HepG2 (cell line): ENCODE measurements at regions not wholly inside any gene's neighbourhood (a gene's known extent, or its start where the extent isn't known, plus 50 kb on each side); places are given as distances from the start of the nearest gene placed in this dataset.

Experiments used
- ATAC-seq: fragments of 200-7000 bp; cut with Tn5 transposase; 3 replicates; pipeline ENCODE4 v1.9.1; 2020; ENCODE audit warnings: mild to moderate bottlenecking, moderate library complexity
- BruUV-seq: library from RNA; stranded (reverse); fragments of 400-500 nt; replicated peaks from 2 replicates; lab custom pipeline; 2021; lab: Mats Ljungman, UMichigan
- CTCF ChIA-PET: fragments of 300-600 bp; formaldehyde crosslinking; extraction: SDS; loops from one replicate; lab custom pipeline; 2021; ENCODE audit warnings: low total read pairs, inconsistent platforms, low intra/inter-chr PET ratio; lab: Yijun Ruan, JAX
- POLR2A ChIA-PET: fragments of 350-600 bp; sonication (Branson Sonifier 250); formaldehyde crosslinking; loops from one replicate; lab custom pipeline; 2020; ENCODE audit warnings: antibody characterized with exemption, inconsistent platforms; lab: Yijun Ruan, JAX
- DNase-seq: peaks from one replicate; pipeline ENCODE4 v3.0.0-alpha.2; 2015; ENCODE audit warnings: low spot score
- FAIRE-seq: peaks from 3 replicates; lab custom pipeline; 2011; peaks lifted over from hg19 to GRCh38; lab: Jason Lieb, UNC
- H2AFZ ChIP-seq: one replicate; pipeline ENCODE4 v1.6.1; 2011; ENCODE audit warnings: low read length, inconsistent platforms
- H3K27ac ChIP-seq: fragments of 300-600 bp; 3 replicates; pipeline ENCODE4 v1.8.0; 2011; ENCODE audit warnings: mixed run types, mild to moderate bottlenecking, mixed read lengths, low read length, inconsistent platforms; ENCODE audit not compliant: insufficient read depth; ENCODE audit errors: extremely low read length
- H3K27me3 ChIP-seq, 2 experiments: fragments of 200-600 bp in 1 of 2; 2 replicates in 1 of 2; 3 replicates in 1 of 2; pipeline versions ENCODE4 v1.6.0 to v1.8.0; 2011; ENCODE audit warnings: low read length in 2 of 2, mild to moderate bottlenecking in 2 of 2, moderate library complexity in 2 of 2, inconsistent platforms in 1 of 2; ENCODE audit not compliant: insufficient read depth in 2 of 2, control insufficient read depth in 1 of 2
- H3K36me3 ChIP-seq, 2 experiments: fragments of 200-600 bp in 1 of 2; replicated peaks in 1 of 2; 2 replicates in 1 of 2; 3 replicates in 1 of 2; pipeline versions ENCODE4 v1.5.1 to v1.8.0; 2011; ENCODE audit warnings: low read length in 2 of 2, inconsistent platforms in 1 of 2; ENCODE audit not compliant: insufficient read depth in 2 of 2, control insufficient read depth in 1 of 2
- H3K4me1 ChIP-seq: 2 replicates; pipeline ENCODE4 v1.5.1; 2012; ENCODE audit warnings: low read length, inconsistent platforms; ENCODE audit not compliant: insufficient read depth
- H3K4me2 ChIP-seq: 2 replicates; pipeline ENCODE4 v1.6.0; 2011; ENCODE audit warnings: low read depth, low read length, inconsistent platforms
- H3K4me3 ChIP-seq, 3 experiments: fragments of 200-600 bp in 1 of 3; sonication (generic), shearing (Covaris generic) in 1 of 3; replicated peaks in 1 of 3; 2 replicates each; pipeline ENCODE4 v1.5.1; 2011 to 2016; ENCODE audit warnings: low read length in 3 of 3, inconsistent platforms in 2 of 3, low read depth in 2 of 3, mild to moderate bottlenecking in 2 of 3, control low read depth in 1 of 3, mixed read lengths in 1 of 3; ENCODE audit not compliant: insufficient read depth in 1 of 3
- H3K79me2 ChIP-seq: one replicate; pipeline ENCODE4 v1.6.1; 2011; ENCODE audit warnings: low read length, inconsistent platforms; ENCODE audit not compliant: insufficient read depth
- H3K9ac ChIP-seq: 2 replicates; pipeline ENCODE4 v1.6.0; 2011; ENCODE audit warnings: mild to moderate bottlenecking, low read depth, low read length, inconsistent platforms; ENCODE audit not compliant: insufficient read depth
- H3K9me3 ChIP-seq: 2 replicates; pipeline ENCODE4 v1.5.1; 2012; ENCODE audit warnings: mild to moderate bottlenecking, low read length
- H4K20me1 ChIP-seq: 2 replicates; pipeline ENCODE4 v1.6.0; 2011; ENCODE audit warnings: inconsistent platforms, mild to moderate bottlenecking, low read length, moderate library complexity; ENCODE audit not compliant: insufficient read depth
- BHLHE40 ChIP-seq: IDR thresholded peaks from 2 replicates; pipeline ENCODE4 v1.6.1; 2011; ENCODE audit warnings: low read length, improper control_type of control experiment
- CHD4 ChIP-seq: fragments of 200-600 bp; sonication (generic); IDR thresholded peaks from 2 replicates; pipeline ENCODE4 v1.7.0; 2017; ENCODE audit warnings: mild to moderate bottlenecking, low read length, borderline replicate concordance
- GLI4 ChIP-seq: sonication (generic); formaldehyde crosslinking; IDR thresholded peaks from 2 replicates; pipeline ENCODE4 v1.5.1; 2020; ENCODE audit warnings: missing genetic modification reagents, mild to moderate bottlenecking, moderate library complexity, borderline replicate concordance
- HMG20A ChIP-seq: IDR thresholded peaks from 2 replicates; pipeline ENCODE4 v1.6.1; 2016; ENCODE audit warnings: borderline replicate concordance
- HMGXB4 ChIP-seq, 2 experiments: sonication (generic) in 1 of 2; formaldehyde crosslinking in 1 of 2; IDR thresholded peaks; 2 replicates each; pipeline versions ENCODE4 v1.4.0 to v1.6.1; 2018 to 2020; ENCODE audit warnings: missing genetic modification reagents in 2 of 2, borderline replicate concordance in 1 of 2, low read depth in 1 of 2, mild to moderate bottlenecking in 1 of 2, missing biosample characterization in 1 of 2
- KDM5A ChIP-seq: fragments of 200-600 bp; sonication (generic); IDR thresholded peaks from 2 replicates; pipeline ENCODE4 v1.7.0; 2018; ENCODE audit warnings: antibody characterized with exemption, mild to moderate bottlenecking, low read length, borderline replicate concordance
- NFIC ChIP-seq: IDR thresholded peaks from 2 replicates; pipeline ENCODE4 v1.6.1; 2012; ENCODE audit warnings: mild to moderate bottlenecking, low read length, inconsistent platforms
- PHB2 ChIP-seq: fragments of 450-650 bp; IDR thresholded peaks from 2 replicates; pipeline ENCODE4 v1.6.1; 2018; ENCODE audit not compliant: partially characterized antibody
- SRY ChIP-seq: sonication (generic); formaldehyde crosslinking; IDR thresholded peaks from 2 replicates; pipeline ENCODE4 v1.8.0; 2022; ENCODE audit warnings: mild to moderate bottlenecking, missing genetic modification reagents
- ZFX ChIP-seq: sonication (generic); formaldehyde crosslinking; IDR thresholded peaks from 2 replicates; pipeline ENCODE4 v1.4.0; 2020; ENCODE audit warnings: mild to moderate bottlenecking, low read depth, missing genetic modification reagents, moderate library complexity
- ZKSCAN8 ChIP-seq: IDR thresholded peaks from 2 replicates; pipeline ENCODE4 v1.6.1; 2016; ENCODE audit warnings: borderline replicate concordance, missing genetic modification reagents, missing compliant biosample characterization
- ZNF124 ChIP-seq: sonication (generic); formaldehyde crosslinking; IDR thresholded peaks from 2 replicates; pipeline ENCODE4 v1.4.0; 2020; ENCODE audit warnings: missing genetic modification reagents
- ZNF264 ChIP-seq: sonication (generic); formaldehyde crosslinking; IDR thresholded peaks from 2 replicates; pipeline ENCODE4 v1.4.0; 2020; ENCODE audit warnings: missing genetic modification reagents
- ZNF432 ChIP-seq: sonication (generic); formaldehyde crosslinking; IDR thresholded peaks from 2 replicates; pipeline ENCODE4 v1.5.0; 2020; ENCODE audit warnings: missing genetic modification reagents, mild to moderate bottlenecking, borderline replicate concordance
- ZNF562 ChIP-seq: sonication (generic); formaldehyde crosslinking; IDR thresholded peaks from 2 replicates; pipeline ENCODE4 v1.8.0; 2022; ENCODE audit warnings: missing genetic modification reagents, borderline replicate concordance
- ZNF746 ChIP-seq: sonication (generic); formaldehyde crosslinking; IDR thresholded peaks from 2 replicates; pipeline ENCODE4 v1.8.0; 2022; ENCODE audit warnings: mild to moderate bottlenecking, missing genetic modification reagents
- ZUFSP ChIP-seq: sonication (generic); formaldehyde crosslinking; IDR thresholded peaks from 2 replicates; pipeline ENCODE4 v1.9.0; 2021; ENCODE audit warnings: missing genetic modification reagents, mild to moderate bottlenecking, borderline replicate concordance
- WGBS: methylation state at CpG from one replicate; pipeline ENCODE4 v1.1.6; 2017; ENCODE audit warnings: low lambda C conversion rate; 5-methylcytosine and 5-hydroxymethylcytosine counted together
- in situ Hi-C: cut with HindIII; loops from 2 replicates; pipeline ENCODE4 v1.10.0; 2017; ENCODE audit warnings: low pct_unique_long_range_greater_than_20kb; ENCODE audit not compliant: extremely low pct_ligation_motif_present
- intact Hi-C: fragments of 100-400 bp; cut with micrococcal nuclease; formaldehyde crosslinking; loops from one replicate; pipeline ENCODE4 v1.10.0; 2022; ENCODE audit not compliant: unreplicated experiment
- TF ChIP-seq, protein P1 (sequence below): sonication (generic); formaldehyde crosslinking; IDR thresholded peaks from 2 replicates; pipeline ENCODE4 v1.4.0; 2020; ENCODE audit warnings: mild to moderate bottlenecking, missing genetic modification reagents, borderline replicate concordance

DNA sequence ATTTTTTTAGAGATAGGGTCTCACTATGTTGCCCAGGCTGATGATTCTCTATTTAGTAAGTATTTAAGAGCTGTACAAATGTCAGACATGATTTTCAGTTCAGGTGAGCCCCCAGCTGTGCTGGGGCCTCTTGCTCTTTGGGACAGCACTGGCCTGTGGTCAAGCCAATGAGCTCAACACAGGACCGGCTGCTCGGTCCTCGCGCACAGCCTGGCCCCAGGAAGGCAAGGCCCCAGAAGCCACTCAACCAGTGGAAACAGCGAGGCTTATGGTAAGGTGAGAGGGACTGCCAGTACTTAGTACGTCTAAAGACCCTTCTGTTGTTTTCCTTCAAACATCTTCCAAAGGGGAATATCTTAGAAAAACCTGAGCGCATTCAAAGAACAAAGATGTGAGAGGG, 211.8 kb downstream of the SKIDA1 start:
- no peak overlapping the region for H3K4me3 ChIP-seq
- no peak overlapping the region for H3K4me2 ChIP-seq
- H4K20me1 ChIP-seq, result no peaks in the 10 kb centered on the region
- no peaks in the 10 kb centered on the region for H3K79me2 ChIP-seq
- DNase-seq (no peak), FAIRE-seq (no peak), ATAC-seq (no peak)
- H3K4me1 ChIP-seq, result peaks cover 26% of the 10 kb centered on the region
- H3K9ac ChIP-seq, result no peak overlapping the region
- intact Hi-C loops, result no loop called here
- in situ Hi-C loops, result no loop called here
- peaks cover 0 to 21% of the 10 kb centered on the region in 2 experiments; a peak in 2 of 5 replicates for H3K27me3 ChIP-seq
- ChIA-PET CTCF (no interaction called here), POLR2A (no interaction called here)
- no peak overlapping the region for H3K27ac ChIP-seq
- BruUV-seq, result no TSS peak
- H2AFZ ChIP-seq, result no peak overlapping the region
- 77% methylated on average over 7 of the region's 7 CpGs for WGBS
- H3K9me3 ChIP-seq, result no peaks in the 10 kb centered on the region
- no peaks in the 10 kb centered on the region for H3K36me3 ChIP-seq
- TF ChIP-seq, protein P1, sequence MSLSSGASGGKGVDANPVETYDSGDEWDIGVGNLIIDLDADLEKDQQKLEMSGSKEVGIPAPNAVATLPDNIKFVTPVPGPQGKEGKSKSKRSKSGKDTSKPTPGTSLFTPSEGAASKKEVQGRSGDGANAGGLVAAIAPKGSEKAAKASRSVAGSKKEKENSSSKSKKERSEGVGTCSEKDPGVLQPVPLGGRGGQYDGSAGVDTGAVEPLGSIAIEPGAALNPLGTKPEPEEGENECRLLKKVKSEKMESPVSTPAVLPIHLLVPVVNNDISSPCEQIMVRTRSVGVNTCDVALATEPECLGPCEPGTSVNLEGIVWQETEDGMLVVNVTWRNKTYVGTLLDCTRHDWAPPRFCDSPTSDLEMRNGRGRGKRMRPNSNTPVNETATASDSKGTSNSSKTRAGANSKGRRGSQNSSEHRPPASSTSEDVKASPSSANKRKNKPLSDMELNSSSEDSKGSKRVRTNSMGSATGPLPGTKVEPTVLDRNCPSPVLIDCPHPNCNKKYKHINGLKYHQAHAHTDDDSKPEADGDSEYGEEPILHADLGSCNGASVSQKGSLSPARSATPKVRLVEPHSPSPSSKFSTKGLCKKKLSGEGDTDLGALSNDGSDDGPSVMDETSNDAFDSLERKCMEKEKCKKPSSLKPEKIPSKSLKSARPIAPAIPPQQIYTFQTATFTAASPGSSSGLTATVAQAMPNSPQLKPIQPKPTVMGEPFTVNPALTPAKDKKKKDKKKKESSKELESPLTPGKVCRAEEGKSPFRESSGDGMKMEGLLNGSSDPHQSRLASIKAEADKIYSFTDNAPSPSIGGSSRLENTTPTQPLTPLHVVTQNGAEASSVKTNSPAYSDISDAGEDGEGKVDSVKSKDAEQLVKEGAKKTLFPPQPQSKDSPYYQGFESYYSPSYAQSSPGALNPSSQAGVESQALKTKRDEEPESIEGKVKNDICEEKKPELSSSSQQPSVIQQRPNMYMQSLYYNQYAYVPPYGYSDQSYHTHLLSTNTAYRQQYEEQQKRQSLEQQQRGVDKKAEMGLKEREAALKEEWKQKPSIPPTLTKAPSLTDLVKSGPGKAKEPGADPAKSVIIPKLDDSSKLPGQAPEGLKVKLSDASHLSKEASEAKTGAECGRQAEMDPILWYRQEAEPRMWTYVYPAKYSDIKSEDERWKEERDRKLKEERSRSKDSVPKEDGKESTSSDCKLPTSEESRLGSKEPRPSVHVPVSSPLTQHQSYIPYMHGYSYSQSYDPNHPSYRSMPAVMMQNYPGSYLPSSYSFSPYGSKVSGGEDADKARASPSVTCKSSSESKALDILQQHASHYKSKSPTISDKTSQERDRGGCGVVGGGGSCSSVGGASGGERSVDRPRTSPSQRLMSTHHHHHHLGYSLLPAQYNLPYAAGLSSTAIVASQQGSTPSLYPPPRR (CRISPR knock-in tag), result no peak
- TF ChIP-seq ZFX (CRISPR knock-in tag) (no peak), NFIC (no peak), SRY (CRISPR knock-in tag) (no peak), BHLHE40 (no peak), CHD4 (no peak), KDM5A (no peak), ZKSCAN8 (CRISPR knock-in tag) (no peak), ZNF124 (CRISPR knock-in tag) (no peak), ZUFSP (CRISPR knock-in tag) (no peak), PHB2 (no peak), ZNF432 (CRISPR knock-in tag) (no peak), HMG20A (no peak), ZNF264 (CRISPR knock-in tag) (no peak), ZNF746 (CRISPR knock-in tag) (no peak), HMGXB4 (CRISPR knock-in tag; IDR thresholded peaks at IDR 0.05; ENCODE audit: borderline replicate concordance in 1 of 2, low read depth in 1 of 2) (no peak), ZNF562 (CRISPR knock-in tag) (no peak), GLI4 (CRISPR knock-in tag) (no peak)
